GM12872 (cell line): ENCODE measurements at regions not wholly inside any gene's neighbourhood (a gene's known extent, or its start where the extent isn't known, plus 50 kb on each side); places are given as distances from the start of the nearest gene placed in this dataset.

Source experiments
- TF ChIP-seq, protein P1 (sequence below): IDR thresholded peaks from 3 replicates; pipeline ENCODE4 v1.5.1; 2011; ENCODE audit warnings: low read depth, mild to moderate bottlenecking, low read length, moderate library complexity; ENCODE audit not compliant: insufficient read depth

DNA sequence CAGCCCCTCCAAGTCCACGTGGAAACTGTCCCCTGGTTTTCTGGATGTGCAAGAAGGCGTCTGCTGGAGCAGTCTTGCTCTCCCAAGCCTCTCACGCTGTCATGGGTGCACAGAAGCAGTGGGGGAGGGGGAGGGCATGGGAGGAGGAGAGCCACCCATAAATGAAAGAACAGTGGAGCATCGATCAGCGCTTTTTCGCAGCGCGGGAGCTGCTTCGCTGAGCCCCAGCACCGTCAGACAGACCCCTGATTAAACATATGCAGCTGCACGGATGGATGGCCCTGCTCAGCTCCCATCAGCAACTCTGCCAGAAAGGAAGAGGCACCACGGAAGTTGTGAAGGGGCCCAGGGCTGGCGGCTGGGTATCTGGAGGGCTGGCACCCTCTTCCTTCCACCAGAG, 264.9 kb downstream of the UQCRFS1 start:
- TF ChIP-seq, protein P1, sequence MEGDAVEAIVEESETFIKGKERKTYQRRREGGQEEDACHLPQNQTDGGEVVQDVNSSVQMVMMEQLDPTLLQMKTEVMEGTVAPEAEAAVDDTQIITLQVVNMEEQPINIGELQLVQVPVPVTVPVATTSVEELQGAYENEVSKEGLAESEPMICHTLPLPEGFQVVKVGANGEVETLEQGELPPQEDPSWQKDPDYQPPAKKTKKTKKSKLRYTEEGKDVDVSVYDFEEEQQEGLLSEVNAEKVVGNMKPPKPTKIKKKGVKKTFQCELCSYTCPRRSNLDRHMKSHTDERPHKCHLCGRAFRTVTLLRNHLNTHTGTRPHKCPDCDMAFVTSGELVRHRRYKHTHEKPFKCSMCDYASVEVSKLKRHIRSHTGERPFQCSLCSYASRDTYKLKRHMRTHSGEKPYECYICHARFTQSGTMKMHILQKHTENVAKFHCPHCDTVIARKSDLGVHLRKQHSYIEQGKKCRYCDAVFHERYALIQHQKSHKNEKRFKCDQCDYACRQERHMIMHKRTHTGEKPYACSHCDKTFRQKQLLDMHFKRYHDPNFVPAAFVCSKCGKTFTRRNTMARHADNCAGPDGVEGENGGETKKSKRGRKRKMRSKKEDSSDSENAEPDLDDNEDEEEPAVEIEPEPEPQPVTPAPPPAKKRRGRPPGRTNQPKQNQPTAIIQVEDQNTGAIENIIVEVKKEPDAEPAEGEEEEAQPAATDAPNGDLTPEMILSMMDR = no peak

DNA sequence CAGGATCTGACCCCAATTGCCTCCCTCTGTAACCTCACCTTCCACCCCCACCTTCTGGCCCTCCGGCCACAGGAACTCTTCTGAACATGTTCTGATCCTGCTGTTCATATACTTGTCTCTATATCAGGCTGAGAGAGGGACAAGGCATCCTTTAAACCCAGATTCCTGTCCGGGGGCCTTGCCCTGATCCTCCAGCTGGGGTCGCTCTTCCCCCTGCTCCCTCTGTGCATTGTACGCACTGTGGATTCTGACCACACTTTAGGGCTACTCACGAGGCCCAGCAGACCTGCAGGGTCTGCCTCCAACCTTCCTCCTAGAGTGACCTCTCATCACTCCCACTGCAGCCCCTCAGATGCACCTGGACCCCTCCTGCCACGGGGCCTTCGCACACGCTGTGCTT, 269.3 kb downstream of the UQCRFS1 start:
- TF ChIP-seq, protein P1 = no peak

DNA sequence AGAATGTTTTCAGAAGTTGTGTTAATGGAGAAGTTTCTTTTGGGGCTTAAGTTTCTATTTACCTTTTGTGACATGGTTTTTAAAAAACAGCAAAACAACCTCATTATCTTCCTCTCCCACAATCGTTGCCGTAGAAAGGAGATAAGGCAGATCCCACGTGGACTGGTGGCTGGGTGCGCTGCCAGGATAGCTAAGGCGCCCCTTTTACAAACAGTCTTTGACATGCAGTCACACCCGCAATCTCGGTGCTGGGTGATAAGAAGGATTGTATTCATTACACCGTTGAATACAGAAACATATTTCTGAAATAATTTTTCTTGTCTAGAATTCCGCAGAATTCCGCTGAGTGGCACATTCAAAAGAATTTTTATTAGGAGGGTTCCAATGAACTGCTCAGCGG, 271.1 kb downstream of the UQCRFS1 start:
- TF ChIP-seq, protein P1 = no peak

DNA sequence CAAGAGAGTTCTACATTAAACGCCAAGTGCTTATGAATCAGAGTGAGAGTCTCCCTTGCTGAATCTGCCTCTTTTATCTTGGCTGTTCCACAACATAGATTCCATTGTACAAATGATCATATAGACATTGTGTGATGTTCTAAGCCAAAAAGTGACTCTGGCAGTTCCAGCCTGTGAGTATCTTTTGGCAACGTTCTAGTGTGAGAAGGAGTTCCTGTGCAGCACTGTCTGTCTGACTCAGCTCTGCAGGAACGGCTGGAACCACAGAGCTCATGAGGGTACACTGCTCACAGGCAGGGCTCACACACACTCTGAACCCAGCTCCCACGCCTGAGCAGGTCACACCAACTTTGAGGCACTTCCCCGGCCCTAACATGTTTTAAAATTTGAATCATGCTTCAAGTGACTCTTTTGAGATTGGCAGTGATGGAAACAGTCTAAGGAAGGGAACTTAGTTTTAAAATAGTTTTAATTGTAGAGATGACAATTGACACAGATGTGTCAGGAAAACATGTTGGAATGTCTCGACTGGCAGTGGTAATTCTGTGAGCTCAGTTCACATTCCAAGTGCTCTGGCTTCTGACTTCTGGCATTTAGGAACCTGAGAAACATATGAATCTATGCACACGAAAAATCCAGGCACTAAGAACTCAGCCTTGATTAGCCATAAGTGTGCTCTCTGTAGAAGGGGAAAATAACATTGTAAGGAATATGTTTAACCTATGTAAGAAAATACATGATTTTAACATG, 272.0 kb downstream of the UQCRFS1 start:
- TF ChIP-seq, protein P1 = no peak

DNA sequence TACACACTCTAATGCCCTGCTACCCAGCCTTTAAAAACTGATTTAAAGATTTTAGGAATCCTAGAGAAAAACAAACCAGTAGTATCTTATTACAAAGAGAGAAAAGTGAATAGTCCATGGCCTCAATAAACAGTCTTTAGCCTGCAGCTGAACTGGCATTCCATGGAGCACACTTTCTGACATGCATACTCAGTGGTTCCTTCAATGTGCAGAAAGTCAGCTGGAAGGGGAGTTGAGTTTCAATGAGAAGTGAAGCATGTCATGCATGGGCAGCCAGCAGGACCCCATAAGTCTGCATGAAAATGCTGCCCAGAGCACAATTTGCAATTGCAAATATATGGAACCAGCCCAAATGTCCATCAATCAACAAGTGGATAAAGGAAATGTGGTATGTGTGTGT, 273.7 kb downstream of the UQCRFS1 start:
- TF ChIP-seq, protein P1 = no peak

DNA sequence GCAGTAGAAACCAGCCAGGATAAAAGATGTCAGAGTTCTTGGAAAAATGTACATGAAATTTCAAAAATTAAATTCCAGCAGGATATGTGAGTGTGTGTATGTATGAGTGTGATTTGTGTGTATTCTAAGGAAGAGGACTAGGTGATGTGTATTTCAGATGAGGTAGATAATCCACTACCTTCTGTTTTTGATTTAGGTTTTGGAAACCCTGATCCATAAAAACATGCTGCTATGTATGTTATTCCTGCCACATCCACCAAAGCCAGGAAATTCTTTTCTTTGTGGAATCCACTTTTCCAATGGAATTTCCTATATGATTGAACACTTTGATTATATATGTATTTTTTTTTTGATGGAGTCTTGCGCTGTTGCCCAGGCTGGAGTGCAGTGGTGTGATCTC, 276.9 kb downstream of the UQCRFS1 start:
- TF ChIP-seq, protein P1 = no peak

DNA sequence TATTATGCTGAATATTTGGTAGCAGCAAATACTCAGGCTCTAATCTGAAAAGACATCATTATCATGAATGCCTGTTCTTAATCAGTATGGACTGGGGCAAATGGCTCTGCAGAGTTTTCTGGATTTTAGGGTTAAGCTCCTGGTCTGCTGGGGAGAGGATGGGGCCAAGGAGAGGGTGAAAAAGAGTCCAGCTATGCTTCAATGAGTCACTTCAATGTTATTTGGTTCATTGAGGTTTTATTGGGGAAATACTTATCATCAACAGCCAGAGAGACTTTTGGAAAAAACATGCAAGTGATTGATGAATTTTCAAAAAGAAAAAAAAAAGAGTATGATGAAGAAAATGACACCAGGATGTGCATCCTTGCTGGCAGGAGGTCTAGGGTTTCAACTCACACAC, 278.3 kb downstream of the UQCRFS1 start:
- TF ChIP-seq, protein P1 = no peak
